Progenitor cell of endocrine pancreas (in vitro differentiated cells): ENCODE measurements at regions not wholly inside any gene's neighbourhood (a gene's known extent, or its start where the extent isn't known, plus 50 kb on each side); places are given as distances from the start of the nearest gene placed in this dataset.

Source experiments
- DNase-seq: peaks from one replicate; pipeline ENCODE4 v3.0.0; 2021; ENCODE audit warnings: low spot score; ENCODE audit not compliant: unreplicated experiment
- H3K27ac Mint-ChIP-seq: 2 replicates; pipeline ENCODE4 v1.8.0; 2021; ENCODE audit warnings: mild to moderate bottlenecking, moderate library complexity, mixed read lengths
- H3K27me3 Mint-ChIP-seq: 2 replicates; pipeline ENCODE4 v1.8.0; 2021; ENCODE audit warnings: mixed read lengths
- H3K36me3 Mint-ChIP-seq: 2 replicates; pipeline ENCODE4 v1.8.0; 2022; ENCODE audit warnings: mixed read lengths; ENCODE audit not compliant: insufficient read depth
- H3K4me1 Mint-ChIP-seq: 2 replicates; pipeline ENCODE4 v1.8.0; 2021; ENCODE audit warnings: low read depth, mixed read lengths
- H3K4me3 Mint-ChIP-seq: 2 replicates; pipeline ENCODE4 v1.8.0; 2021; ENCODE audit warnings: low read depth, mild to moderate bottlenecking, moderate library complexity, mixed read lengths
- H3K9me3 Mint-ChIP-seq: 2 replicates; pipeline ENCODE4 v1.8.0; 2021; ENCODE audit warnings: low read depth, mixed read lengths
- CTCF ChIP-seq: fragments of 200-600 bp; sonication (generic); IDR thresholded peaks from one replicate; pipeline ENCODE4 v1.5.0; 2021; ENCODE audit warnings: antibody characterized with exemption, mild to moderate bottlenecking; ENCODE audit not compliant: unreplicated experiment

- H3K27ac Mint-ChIP-seq = no peak overlapping the region
- DNase-seq = no peak
- H3K4me1 Mint-ChIP-seq = peaks cover 8% of the 10 kb centered on the region
- peaks cover 2% of the 10 kb centered on the region for H3K9me3 Mint-ChIP-seq
- H3K4me3 Mint-ChIP-seq = no peak overlapping the region
- H3K27me3 Mint-ChIP-seq = peaks cover 7% of the 10 kb centered on the region
- TF ChIP-seq CTCF = no peak
- no peaks in the 10 kb centered on the region for H3K36me3 Mint-ChIP-seq
Measured at GRCh38 chrX:25178555-25178954, 162.8 kb upstream of the ARX start.

- Mint-ChIP-seq H3K4me3 (no peak overlapping the region), H3K27me3 (peaks cover 7% of the 10 kb centered on the region), H3K27ac (no peak overlapping the region), H3K9me3 (peaks cover 2% of the 10 kb centered on the region), H3K4me1 (peaks cover 7% of the 10 kb centered on the region), H3K36me3 (no peaks in the 10 kb centered on the region)
- TF ChIP-seq CTCF = no peak
- no peak for DNase-seq
Measured at GRCh38 chrX:25175743-25176142, 160.0 kb upstream of the ARX start.

GRCh38 chrX:25175171-25175570 lies 159.4 kb upstream of the ARX start:
- peaks cover 7% of the 10 kb centered on the region for H3K27me3 Mint-ChIP-seq
- DNase-seq = no peak
- no peak overlapping the region for H3K4me3 Mint-ChIP-seq
- TF ChIP-seq CTCF = no peak
- H3K4me1 Mint-ChIP-seq = peaks cover 7% of the 10 kb centered on the region
- H3K9me3 Mint-ChIP-seq = peaks cover 2% of the 10 kb centered on the region
- H3K27ac Mint-ChIP-seq = no peak overlapping the region
- no peaks in the 10 kb centered on the region for H3K36me3 Mint-ChIP-seq

GRCh38 chrX:25166546-25166945 lies 150.8 kb upstream of the ARX start:
- no peak overlapping the region for H3K4me3 Mint-ChIP-seq
- no peak for TF ChIP-seq CTCF
- H3K36me3 Mint-ChIP-seq = no peaks in the 10 kb centered on the region
- H3K27me3 Mint-ChIP-seq = peaks cover 15% of the 10 kb centered on the region
- H3K9me3 Mint-ChIP-seq = no peaks in the 10 kb centered on the region
- no peak overlapping the region for H3K27ac Mint-ChIP-seq
- no peaks in the 10 kb centered on the region for H3K4me1 Mint-ChIP-seq
- DNase-seq = no peak

- H3K36me3 Mint-ChIP-seq = no peaks in the 10 kb centered on the region
Measured at GRCh38 chrX:25166145-25166544, 150.4 kb upstream of the ARX start.

More at GRCh38 chrX:25166145-25166544, 150.4 kb upstream of the ARX start:
- Mint-ChIP-seq H3K9me3 (no peaks in the 10 kb centered on the region), H3K27ac (no peak overlapping the region), H3K4me1 (no peaks in the 10 kb centered on the region), H3K4me3 (no peak overlapping the region), H3K27me3 (peaks cover 15% of the 10 kb centered on the region)
- TF ChIP-seq CTCF = no peak
- no peak for DNase-seq
